ENCODE measurements at regions not wholly inside any gene's neighbourhood (a gene's known extent, or its start where the extent isn't known, plus 50 kb on each side); places are given as distances from the start of the nearest gene placed in this dataset.

- no peak for DNase-seq (ENCODE audit: low spot score)
- no peaks in the 10 kb centered on the region for H3K27me3 ChIP-seq
- no peak overlapping the region for H3K27ac ChIP-seq
- no peaks in the 10 kb centered on the region for H3K4me1 ChIP-seq
- no peaks in the 10 kb centered on the region for H3K36me3 ChIP-seq
- H3K4me3 ChIP-seq, result no peak overlapping the region
- no peaks in the 10 kb centered on the region for H3K9me3 ChIP-seq
- no peak for TF ChIP-seq CTCF (IDR thresholded peaks at IDR 0.05)
These were observed 575.7 kb upstream of the ZP4 start for GRCh38 chr1:238466459-238466858.

GRCh38 chr1:238465449-238465848 lies 574.7 kb upstream of the ZP4 start:
- Histone ChIP-seq H3K27ac (no peak overlapping the region), H3K4me3 (no peak overlapping the region), H3K36me3 (no peaks in the 10 kb centered on the region), H3K4me1 (no peaks in the 10 kb centered on the region), H3K9me3 (no peaks in the 10 kb centered on the region), H3K27me3 (no peaks in the 10 kb centered on the region)
- no peak for TF ChIP-seq CTCF (IDR thresholded peaks at IDR 0.05)
- no peak for DNase-seq (ENCODE audit: low spot score)

- H3K4me3 ChIP-seq, result no peak overlapping the region
- no peak for TF ChIP-seq CTCF (IDR thresholded peaks at IDR 0.05)
- no peaks in the 10 kb centered on the region for H3K36me3 ChIP-seq
- H3K27ac ChIP-seq, result no peak overlapping the region
- no peaks in the 10 kb centered on the region for H3K4me1 ChIP-seq
- H3K9me3 ChIP-seq, result no peaks in the 10 kb centered on the region
- H3K27me3 ChIP-seq, result no peaks in the 10 kb centered on the region
- no peak for DNase-seq (ENCODE audit: low spot score)
These were observed 568.2 kb upstream of the ZP4 start for GRCh38 chr1:238458899-238459298.

GRCh38 chr1:238457610-238458009 lies 566.9 kb upstream of the ZP4 start:
- no peaks in the 10 kb centered on the region for H3K27me3 ChIP-seq
- H3K4me3 ChIP-seq, result no peak overlapping the region
- H3K4me1 ChIP-seq, result no peaks in the 10 kb centered on the region
- no peak overlapping the region for H3K27ac ChIP-seq
- no peaks in the 10 kb centered on the region for H3K36me3 ChIP-seq
- no peak for TF ChIP-seq CTCF (IDR thresholded peaks at IDR 0.05)
- no peak for DNase-seq (ENCODE audit: low spot score)
- no peaks in the 10 kb centered on the region for H3K9me3 ChIP-seq

GRCh38 chr1:238451781-238452310 lies 561.1 kb upstream of the ZP4 start:
- H3K27ac ChIP-seq, result no peak overlapping the region
- no peak for TF ChIP-seq CTCF (IDR thresholded peaks at IDR 0.05)
- H3K4me3 ChIP-seq, result no peak overlapping the region
- H3K9me3 ChIP-seq, result no peaks in the 10 kb centered on the region
- no peaks in the 10 kb centered on the region for H3K27me3 ChIP-seq
- no peaks in the 10 kb centered on the region for H3K36me3 ChIP-seq
- no peak for DNase-seq (ENCODE audit: low spot score)
- no peaks in the 10 kb centered on the region for H3K4me1 ChIP-seq

GRCh38 chr1:238450976-238451375 lies 560.3 kb upstream of the ZP4 start:
- H3K4me1 ChIP-seq, result no peaks in the 10 kb centered on the region
- no peak for DNase-seq (ENCODE audit: low spot score)
- H3K4me3 ChIP-seq, result no peak overlapping the region
- no peaks in the 10 kb centered on the region for H3K9me3 ChIP-seq
- H3K27me3 ChIP-seq, result no peaks in the 10 kb centered on the region
- H3K27ac ChIP-seq, result no peak overlapping the region
- no peak for TF ChIP-seq CTCF (IDR thresholded peaks at IDR 0.05)
- no peaks in the 10 kb centered on the region for H3K36me3 ChIP-seq
